GM19372 (cell line): ENCODE measurements at regions not wholly inside any gene's neighbourhood (a gene's known extent, or its start where the extent isn't known, plus 50 kb on each side); places are given as distances from the start of the nearest gene placed in this dataset.
"Not testable (repeated sequence)": the region's sequence is repeated elsewhere in the genome, so short reads cannot be mapped to it uniquely, and the experiment has no call there.

Experiments used
- ATAC-seq: cut with Tn5 transposase; IDR thresholded peaks from one replicate; pipeline ENCODE4 v1.9.1; 2021; ENCODE audit warnings: mild to moderate bottlenecking, low read depth, moderate library complexity; ENCODE audit not compliant: unreplicated experiment

DNA sequence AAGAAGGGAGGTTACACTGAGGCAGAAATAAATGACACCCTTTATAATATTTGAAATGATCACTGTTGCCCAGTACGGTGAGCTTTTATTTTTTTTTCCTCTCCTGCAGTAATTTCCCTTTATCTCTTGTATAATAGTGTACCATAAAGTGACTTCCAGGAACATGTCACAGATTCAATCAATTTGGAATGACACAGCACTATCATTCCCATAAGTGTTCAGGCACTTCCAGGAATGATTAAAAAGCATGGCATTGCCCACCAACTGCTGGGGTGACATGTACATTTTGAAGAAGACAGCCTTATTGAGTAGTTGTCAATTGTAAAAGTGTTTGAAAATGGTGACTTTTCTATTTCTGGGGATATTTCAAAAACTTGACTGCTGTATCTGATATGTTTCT lies 1700.9 kb upstream of the NUDT12 start:
- ATAC-seq: no peak

DNA sequence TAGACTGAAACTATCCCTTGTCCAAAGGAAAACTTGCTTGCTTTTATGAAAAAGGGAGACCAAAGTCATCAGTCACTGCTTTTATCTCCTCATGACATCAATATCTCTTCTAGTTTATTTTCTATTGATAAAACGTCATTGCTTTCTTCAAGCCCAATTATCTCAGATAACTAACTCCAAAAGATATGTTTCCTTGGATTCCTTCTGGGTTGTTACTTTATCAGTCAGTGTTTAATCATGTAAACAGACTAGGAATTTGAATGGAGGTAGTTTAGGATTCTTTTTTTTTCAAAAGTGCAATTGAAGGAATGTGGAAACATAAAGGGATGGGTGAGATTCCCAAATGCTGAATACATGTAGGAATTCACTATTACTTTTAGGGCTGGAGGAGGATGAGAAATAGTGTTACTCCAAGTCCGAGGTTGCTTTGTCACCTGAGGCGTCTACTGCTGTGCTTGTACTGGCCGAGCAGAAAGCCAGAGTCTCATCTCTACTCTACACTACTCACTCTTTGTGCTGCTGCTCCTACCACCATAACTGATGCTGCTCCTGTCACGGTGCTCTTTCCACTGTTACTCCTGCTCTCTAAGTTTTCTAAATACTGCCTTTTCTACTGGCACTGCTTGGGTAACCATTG lies 1697.1 kb upstream of the NUDT12 start:
- ATAC-seq: no peak

GRCh38 chr5:105238561-105238960 lies 1676.0 kb upstream of the NUDT12 start:
- ATAC-seq: no peak

- ATAC-seq: no peak
Measured at GRCh38 chr5:105230516-105231157, 1668.0 kb upstream of the NUDT12 start.

- ATAC-seq: no peak
Measured at GRCh38 chr5:105218018-105218417, 1655.4 kb upstream of the NUDT12 start.

DNA sequence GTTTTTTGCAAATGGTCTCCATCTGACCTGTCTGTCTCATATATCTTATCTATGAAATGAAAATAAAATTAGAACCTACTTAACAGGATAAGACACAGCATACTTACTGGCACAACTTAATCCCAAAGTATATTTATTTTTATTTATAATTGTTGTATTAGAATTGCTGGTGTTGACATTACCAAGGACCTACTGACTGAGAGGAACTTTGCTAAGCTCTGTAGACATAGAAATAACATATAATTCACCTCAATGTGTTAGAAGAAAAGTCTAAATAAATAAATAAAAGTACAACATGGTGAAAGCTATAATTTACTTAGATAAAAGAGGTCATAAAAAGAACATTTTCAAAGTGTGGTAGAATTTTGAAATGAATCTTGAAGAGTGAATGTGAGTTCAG lies 1650.5 kb upstream of the NUDT12 start:
- ATAC-seq: no peak

DNA sequence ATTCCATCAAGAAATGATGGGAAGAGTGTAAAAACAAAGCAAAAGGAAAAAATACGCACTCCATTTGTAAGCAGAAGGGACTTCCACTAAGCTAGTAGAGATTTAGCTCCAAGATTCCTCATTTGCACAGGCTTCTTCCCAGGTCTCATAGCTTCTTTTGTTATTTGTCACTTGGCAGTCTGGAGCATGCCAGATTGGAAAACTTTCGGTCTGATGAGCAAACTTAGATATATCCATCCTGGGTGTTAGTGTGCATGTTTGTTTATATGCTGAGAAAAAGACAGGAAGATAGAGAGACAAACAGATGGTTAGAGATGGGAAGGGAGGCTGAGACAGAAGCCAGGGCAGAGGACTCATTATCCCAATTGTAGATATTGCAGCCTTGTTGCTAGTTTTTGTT lies 1644.5 kb upstream of the NUDT12 start:
- no peak for ATAC-seq

DNA sequence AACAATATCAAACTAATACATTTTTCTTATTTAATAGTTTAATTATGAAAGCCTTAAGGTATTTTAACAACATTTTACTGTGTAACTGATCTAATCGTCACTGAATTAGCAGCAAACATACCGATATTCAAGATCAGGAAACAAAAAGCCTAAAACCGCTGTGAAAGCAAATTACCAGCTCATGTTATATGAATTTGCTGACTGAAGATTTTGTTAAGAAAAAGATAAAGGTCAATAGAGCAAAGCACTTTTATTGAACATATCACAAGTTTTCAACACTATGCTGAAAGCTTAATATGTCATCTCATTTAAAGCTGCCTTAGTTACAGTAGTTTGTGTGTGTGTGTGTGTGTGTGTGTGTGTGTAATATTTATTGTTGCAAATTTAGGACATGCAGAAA lies 1634.9 kb upstream of the NUDT12 start:
- ATAC-seq: no peak

DNA sequence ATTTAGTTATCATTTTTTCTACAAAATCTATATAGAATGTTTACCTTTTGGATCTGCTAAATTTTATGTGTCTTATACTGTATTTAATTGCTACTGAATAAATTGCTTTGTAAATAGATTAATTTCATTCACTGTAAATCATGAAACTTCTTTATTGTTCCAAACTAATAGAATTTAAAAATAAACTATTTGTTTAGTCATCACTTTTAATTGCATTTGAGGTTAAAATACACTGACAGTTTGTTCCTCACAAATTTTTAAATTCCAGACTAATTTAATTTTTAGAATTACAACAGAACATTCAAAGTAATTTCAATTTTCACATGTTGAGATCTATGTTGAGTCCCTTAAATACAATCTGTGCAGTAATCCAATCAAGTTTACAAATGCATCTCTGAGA lies 1633.2 kb upstream of the NUDT12 start:
- no peak for ATAC-seq

DNA sequence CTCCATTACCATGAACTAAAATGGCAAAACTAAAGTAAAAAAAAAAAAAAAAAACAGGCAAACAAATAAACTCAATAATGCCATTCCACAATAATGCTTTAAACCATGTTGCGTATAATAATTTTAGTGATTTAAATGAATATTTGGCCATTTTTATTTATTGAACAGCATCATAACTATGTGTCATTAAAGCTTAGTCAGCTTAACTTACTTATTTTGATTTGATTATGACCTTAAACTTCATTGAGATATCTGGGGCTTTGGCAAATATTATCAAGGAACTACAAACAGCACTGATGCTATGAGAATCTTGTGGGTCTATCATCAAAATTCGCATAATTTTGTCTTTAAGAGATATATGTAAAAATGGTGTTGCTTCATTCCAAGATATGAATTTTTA lies 1610.3 kb upstream of the NUDT12 start:
- ATAC-seq: no peak

DNA sequence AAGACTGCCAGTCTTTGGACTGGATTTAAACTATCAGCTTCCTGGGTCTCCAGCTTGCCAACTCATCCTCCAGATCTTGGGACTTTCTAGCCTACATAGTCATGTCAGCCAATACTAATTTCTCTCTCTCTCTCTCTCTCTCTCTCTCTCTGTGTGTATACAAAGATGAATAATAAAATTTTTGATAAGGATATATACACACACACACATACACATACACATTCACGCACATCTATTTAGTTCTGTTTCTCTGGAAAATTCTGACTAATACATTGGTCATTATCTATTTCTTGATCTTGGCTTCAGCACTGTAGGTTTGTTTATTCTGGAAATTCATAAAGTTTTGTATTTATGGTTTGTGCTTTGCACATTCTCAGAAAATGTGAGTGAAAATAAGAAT lies 1606.2 kb upstream of the NUDT12 start:
- ATAC-seq: no peak

DNA sequence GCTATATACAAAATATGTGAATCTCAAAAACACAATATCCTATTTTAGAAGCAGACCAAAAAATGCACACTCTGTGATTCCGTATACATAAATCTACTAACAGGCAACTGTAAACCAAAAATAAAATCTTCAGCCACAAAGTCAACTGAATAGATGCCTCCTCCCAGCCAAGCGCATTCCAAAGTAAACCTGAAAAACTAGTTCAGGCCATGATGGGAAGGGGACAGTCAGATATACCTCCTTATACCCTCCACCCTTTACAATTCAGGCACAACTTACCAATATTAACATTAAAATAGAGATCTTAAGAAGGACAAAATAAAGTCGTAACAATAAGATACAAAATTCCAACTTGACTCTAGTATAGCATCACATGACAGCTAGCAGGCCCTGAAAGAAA lies 1604.5 kb upstream of the NUDT12 start:
- no peak for ATAC-seq

DNA sequence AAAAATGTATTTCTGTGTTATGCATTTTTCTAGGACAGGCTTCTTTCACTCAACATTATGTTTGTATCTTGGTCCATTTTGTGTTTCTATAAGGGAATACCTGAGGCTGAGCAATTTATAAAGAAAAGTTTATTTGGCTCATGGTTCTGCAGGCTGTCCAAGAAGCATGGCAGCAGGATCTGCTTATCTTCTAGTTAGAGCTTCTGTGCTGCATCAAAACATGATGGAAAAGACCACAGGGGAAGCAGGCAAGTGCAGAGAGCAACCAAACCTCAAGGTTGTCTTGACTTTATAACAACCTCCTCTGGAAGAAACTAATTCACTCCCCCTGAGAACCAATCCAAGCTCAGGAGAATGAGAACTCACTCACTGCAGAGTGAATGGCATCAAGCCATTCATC lies 1601.0 kb upstream of the NUDT12 start:
- no peak for ATAC-seq

DNA sequence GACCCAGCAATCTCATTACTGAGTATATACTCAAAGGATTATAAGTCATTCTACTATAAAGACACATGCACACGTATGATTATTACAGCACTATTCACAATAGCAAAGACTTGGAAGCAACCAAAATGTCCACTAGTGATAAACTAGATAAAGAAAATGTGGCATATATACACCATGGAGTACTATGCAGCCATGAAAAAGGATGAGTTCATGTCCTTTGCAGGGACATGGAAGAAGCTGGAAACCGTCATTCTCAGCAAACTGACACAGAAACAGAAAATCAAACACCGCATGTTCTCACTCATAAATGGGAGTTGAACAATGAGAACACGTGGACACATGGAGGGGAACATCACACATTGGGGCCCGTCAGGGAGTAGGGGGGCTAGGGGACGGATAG lies 1600.0 kb upstream of the NUDT12 start:
- ATAC-seq: not testable (repeated sequence)

- ATAC-seq: no peak
Measured at GRCh38 chr5:105158526-105158925, 1595.9 kb upstream of the NUDT12 start.

DNA sequence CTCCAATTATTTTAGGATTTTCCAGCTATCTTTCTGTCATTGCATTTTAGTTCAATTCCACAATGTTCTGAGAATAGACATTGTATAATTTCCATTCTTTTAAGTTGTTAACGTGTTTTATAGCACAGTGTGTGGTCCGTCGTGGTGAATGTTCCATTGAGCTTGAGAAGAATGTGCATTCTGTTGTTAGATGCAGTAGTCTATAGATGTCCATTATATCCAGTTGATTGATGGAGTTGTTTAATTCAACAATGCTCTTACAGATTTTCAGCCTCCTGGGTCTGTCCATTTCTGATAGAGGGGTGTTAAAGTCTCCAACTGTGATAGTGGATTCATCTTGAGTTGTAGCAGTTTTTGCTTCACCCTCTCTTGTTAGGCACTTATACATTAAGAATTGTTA lies 1587.7 kb upstream of the NUDT12 start:
- ATAC-seq: no peak

- no peak for ATAC-seq
Measured at GRCh38 chr5:105146867-105147266, 1584.3 kb upstream of the NUDT12 start.

GRCh38 chr5:105145152-105145551 lies 1582.6 kb upstream of the NUDT12 start:
- ATAC-seq: no peak

GRCh38 chr5:105134328-105134727 lies 1571.7 kb upstream of the NUDT12 start:
- no peak for ATAC-seq

DNA sequence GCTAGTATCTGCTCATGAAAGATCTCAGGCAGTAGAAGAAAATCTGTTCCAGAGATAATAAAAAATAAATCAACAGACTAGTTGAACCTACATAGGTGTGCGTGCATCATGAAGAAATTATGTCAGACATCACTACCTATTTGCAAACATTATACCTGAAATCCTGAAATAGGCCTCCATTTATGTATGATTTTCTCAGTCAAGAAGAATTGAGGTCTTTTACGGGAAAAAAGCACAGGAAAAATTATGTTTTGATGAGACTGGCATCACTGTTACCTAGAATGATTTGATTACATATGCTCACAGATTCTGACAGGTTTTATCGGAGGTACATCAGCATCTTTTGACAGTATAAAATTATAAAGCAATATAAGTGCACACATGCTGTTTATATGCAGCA lies 1570.5 kb upstream of the NUDT12 start:
- ATAC-seq: no peak

GRCh38 chr5:105132581-105132980 lies 1570.0 kb upstream of the NUDT12 start:
- ATAC-seq: no peak

DNA sequence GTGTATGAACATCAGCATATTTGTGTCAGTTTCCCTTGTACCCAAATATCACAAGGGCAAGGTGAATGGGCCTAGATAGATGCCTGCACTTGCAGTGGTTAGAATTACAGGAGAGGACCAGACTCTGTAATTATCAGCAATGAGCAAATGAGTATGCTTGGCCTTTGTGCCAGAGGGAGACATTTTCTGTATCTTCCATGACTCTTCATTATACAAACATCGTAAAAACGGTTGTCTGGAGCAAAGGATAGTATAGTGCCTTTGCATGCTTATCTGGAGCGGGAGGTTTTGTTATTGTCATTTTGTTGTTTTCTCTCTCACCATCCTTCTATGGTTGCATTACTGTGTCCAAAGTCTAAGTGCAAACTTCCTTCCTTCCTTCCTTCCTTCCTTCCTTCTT lies 1568.5 kb upstream of the NUDT12 start:
- ATAC-seq: no peak

GRCh38 chr5:105101577-105101976 lies 1539.0 kb upstream of the NUDT12 start:
- no peak for ATAC-seq
